DND-41 (cell line): ENCODE measurements at regions not wholly inside any gene's neighbourhood (a gene's known extent, or its start where the extent isn't known, plus 50 kb on each side); places are given as distances from the start of the nearest gene placed in this dataset.

Source experiments
- ATAC-seq: fragments of 200-7000 bp; cut with Tn5 transposase; 3 replicates; pipeline ENCODE4 v1.9.1; 2021; ENCODE audit warnings: low read depth; ENCODE audit not compliant: insufficient read depth
- DNase-seq: peaks from one replicate; pipeline ENCODE4 v3.0.0-alpha.2; 2020
- H2AFZ ChIP-seq: 2 replicates; pipeline ENCODE4 v1.6.0; 2012; ENCODE audit warnings: low read depth, low read length
- H3K27ac ChIP-seq: 2 replicates; pipeline ENCODE4 v1.5.1; 2012; ENCODE audit warnings: low read length, inconsistent platforms
- H3K27me3 ChIP-seq: fragments of 200-600 bp; sonication (generic); 2 replicates; pipeline ENCODE4 v1.6.0; 2012; ENCODE audit warnings: low read length, mild to moderate bottlenecking, inconsistent platforms; ENCODE audit not compliant: insufficient read depth, poor library complexity
- H3K36me3 ChIP-seq: 2 replicates; pipeline ENCODE4 v1.5.1; 2012; ENCODE audit warnings: low read length, inconsistent platforms; ENCODE audit not compliant: insufficient read depth
- H3K4me1 ChIP-seq: 2 replicates; pipeline ENCODE4 v1.5.1; 2012; ENCODE audit warnings: mild to moderate bottlenecking, low read length; ENCODE audit not compliant: insufficient read depth
- H3K4me2 ChIP-seq: 2 replicates; pipeline ENCODE4 v1.6.0; 2012; ENCODE audit warnings: mild to moderate bottlenecking, moderate library complexity, low read length, inconsistent platforms; ENCODE audit not compliant: insufficient read depth
- H3K4me3 ChIP-seq, 2 experiments: fragments of 200-600 bp in 1 of 2; shearing (Covaris generic) in 1 of 2; 2 replicates each; pipeline ENCODE4 v1.5.1; 2012 to 2016; ENCODE audit warnings: inconsistent platforms in 2 of 2, low read length in 2 of 2, mild to moderate bottlenecking in 2 of 2, low read depth in 1 of 2, moderate library complexity in 1 of 2
- H3K79me2 ChIP-seq: 2 replicates; pipeline ENCODE4 v1.6.0; 2012; ENCODE audit warnings: low read length, inconsistent platforms; ENCODE audit not compliant: insufficient read depth
- H3K9ac ChIP-seq: 2 replicates; pipeline ENCODE4 v1.6.0; 2012; ENCODE audit warnings: low read depth, mild to moderate bottlenecking, inconsistent platforms, low read length, moderate library complexity
- H3K9me3 ChIP-seq: 2 replicates; pipeline ENCODE4 v1.5.1; 2012; ENCODE audit warnings: low read length, moderate library complexity, mild to moderate bottlenecking, inconsistent platforms; ENCODE audit not compliant: insufficient read depth, severe bottlenecking
- H4K20me1 ChIP-seq: 2 replicates; pipeline ENCODE4 v1.6.0; 2012; ENCODE audit warnings: low read length; ENCODE audit not compliant: insufficient read depth
- CTCF ChIP-seq: IDR thresholded peaks from 2 replicates; pipeline ENCODE4 v1.5.1; 2012; ENCODE audit warnings: borderline replicate concordance, low read length, moderate library complexity, mild to moderate bottlenecking; ENCODE audit not compliant: poor library complexity, severe bottlenecking; ENCODE audit errors: extremely low read depth
- EZH2 ChIP-seq: IDR thresholded peaks from 3 replicates; pipeline ENCODE4 v1.6.1; 2012; ENCODE audit warnings: borderline replicate concordance, low read depth, mild to moderate bottlenecking, moderate library complexity, low read length, inconsistent platforms; ENCODE audit not compliant: severe bottlenecking

GRCh38 chr16:86219655-86220445 is 290.5 kb upstream of the FOXF1 start:
- TF ChIP-seq CTCF (no peak), EZH2 (no peak)
- H3K4me2 ChIP-seq, result no peak overlapping the region
- 0 out of 2 replicates have a peak, but pooled peaks cover 5% of the 10 kb centered on the region for H4K20me1 ChIP-seq
- H3K4me1 ChIP-seq, result no peaks in the 10 kb centered on the region
- H2AFZ ChIP-seq, result no peak overlapping the region
- no peak for ATAC-seq
- no peak overlapping the region for H3K27ac ChIP-seq
- no peaks in the 10 kb centered on the region for H3K9me3 ChIP-seq
- H3K27me3 ChIP-seq, result peaks cover 17% of the 10 kb centered on the region
- no peak overlapping the region for H3K4me3 ChIP-seq
- no peaks in the 10 kb centered on the region for H3K79me2 ChIP-seq
- no peak overlapping the region for H3K9ac ChIP-seq
- DNase-seq, result no peak
- no peaks in the 10 kb centered on the region for H3K36me3 ChIP-seq

GRCh38 chr16:86220561-86220960 is 289.8 kb upstream of the FOXF1 start:
- no peaks in the 10 kb centered on the region for H3K4me1 ChIP-seq
- no peak for ATAC-seq
- no peak for DNase-seq
- 0 out of 2 replicates have a peak, but pooled peaks cover 5% of the 10 kb centered on the region for H4K20me1 ChIP-seq
- no peak overlapping the region for H3K27ac ChIP-seq
- H3K9ac ChIP-seq, result no peak overlapping the region
- H3K27me3 ChIP-seq, result peaks cover 17% of the 10 kb centered on the region
- H2AFZ ChIP-seq, result no peak overlapping the region
- H3K9me3 ChIP-seq, result no peaks in the 10 kb centered on the region
- H3K4me3 ChIP-seq, result no peak overlapping the region
- no peaks in the 10 kb centered on the region for H3K36me3 ChIP-seq
- no peaks in the 10 kb centered on the region for H3K79me2 ChIP-seq
- no peak for TF ChIP-seq EZH2
- TF ChIP-seq CTCF, result no peak
- no peak overlapping the region for H3K4me2 ChIP-seq

GRCh38 chr16:86221085-86221484 is 289.2 kb upstream of the FOXF1 start:
- Histone ChIP-seq H3K79me2 (no peaks in the 10 kb centered on the region), H3K9me3 (no peaks in the 10 kb centered on the region), H3K4me1 (no peaks in the 10 kb centered on the region), H3K4me2 (no peak overlapping the region), H3K4me3 (no peak overlapping the region), H4K20me1 (0 out of 2 replicates have a peak, but pooled peaks cover 5% of the 10 kb centered on the region), H3K9ac (no peak overlapping the region), H3K36me3 (no peaks in the 10 kb centered on the region), H3K27ac (no peak overlapping the region), H3K27me3 (peaks cover 17% of the 10 kb centered on the region), H2AFZ (no peak overlapping the region)
- no peak for DNase-seq
- TF ChIP-seq CTCF, result no peak
- no peak for TF ChIP-seq EZH2
- ATAC-seq, result no peak
